ENCODE measurements at regions not wholly inside any gene's neighbourhood (a gene's known extent, or its start where the extent isn't known, plus 50 kb on each side); places are given as distances from the start of the nearest gene placed in this dataset.
"Not testable (repeated sequence)": the region's sequence is repeated elsewhere in the genome, so short reads cannot be mapped to it uniquely, and the experiment has no call there.

- peaks cover 16% of the 10 kb centered on the region for H3K4me1 ChIP-seq (replicated peaks)
- DNase-seq (ENCODE audit: low read depth in 1 of 2, low spot score in 2 of 2); H3K4me3 ChIP-seq: not testable (repeated sequence)
Observed at GRCh38 chr11:12608678-12609077, 65.5 kb upstream of the TEAD1 start.

GRCh38 chr11:12611352-12611751 is 62.9 kb upstream of the TEAD1 start:
- no peak for DNase-seq (ENCODE audit: low read depth in 1 of 2, low spot score in 2 of 2)
- Histone ChIP-seq H3K4me3 (no peak overlapping the region), H3K9me3 (replicated peaks) (no peaks in the 10 kb centered on the region), H3K27ac (no peak overlapping the region), H3K36me3 (no peaks in the 10 kb centered on the region), H3K27me3 (replicated peaks) (no peaks in the 10 kb centered on the region), H3K4me1 (replicated peaks) (peaks cover 7% of the 10 kb centered on the region)

More at GRCh38 chr11:12608678-12609077, 65.5 kb upstream of the TEAD1 start:
- H3K27me3 ChIP-seq (replicated peaks); H3K9me3 ChIP-seq (replicated peaks); H3K27ac ChIP-seq; H3K36me3 ChIP-seq: not testable (repeated sequence)

DNA sequence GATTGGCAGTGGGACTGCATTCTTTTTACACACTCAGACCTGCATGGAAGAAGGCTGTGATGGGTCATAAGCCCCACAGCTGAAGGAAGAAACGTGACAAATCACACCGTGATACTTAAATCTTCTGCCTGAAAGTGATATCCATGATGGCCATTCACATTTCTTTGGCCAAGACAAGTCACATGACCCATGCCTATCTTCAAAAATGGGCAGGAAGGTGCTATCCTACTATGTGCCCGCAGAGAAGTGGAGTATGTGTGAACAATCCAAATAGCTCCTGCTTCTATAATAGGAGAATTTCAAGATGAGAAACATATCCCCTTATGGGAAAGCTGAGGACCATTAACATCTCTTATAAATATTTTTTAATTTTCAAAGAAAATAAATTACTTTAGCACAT is 56.6 kb upstream of the TEAD1 start:
- H3K36me3 ChIP-seq = no peaks in the 10 kb centered on the region
- H3K4me1 ChIP-seq (replicated peaks) = no peaks in the 10 kb centered on the region
- no peaks in the 10 kb centered on the region for H3K9me3 ChIP-seq (replicated peaks)
- H3K27ac ChIP-seq = no peak overlapping the region
- no peak for DNase-seq (ENCODE audit: low read depth in 1 of 2, low spot score in 2 of 2)
- no peaks in the 10 kb centered on the region for H3K27me3 ChIP-seq (replicated peaks)
- H3K4me3 ChIP-seq = no peak overlapping the region

- H3K36me3 ChIP-seq = no peaks in the 10 kb centered on the region
- DNase-seq (ENCODE audit: low read depth in 1 of 2, low spot score in 2 of 2) = no peak
- no peak overlapping the region for H3K27ac ChIP-seq
- no peaks in the 10 kb centered on the region for H3K4me1 ChIP-seq (replicated peaks)
- H3K4me3 ChIP-seq = no peak overlapping the region
- no peaks in the 10 kb centered on the region for H3K27me3 ChIP-seq (replicated peaks)
- H3K9me3 ChIP-seq (replicated peaks) = peaks cover under 1% of the 10 kb centered on the region; the same call in 1 of the 2 replicates
Observed at GRCh38 chr11:12618743-12619540, 55.3 kb upstream of the TEAD1 start.

- H3K27ac ChIP-seq = no peak overlapping the region
- H3K9me3 ChIP-seq (replicated peaks) = peaks cover 3% of the 10 kb centered on the region; the same call in 1 of the 2 replicates
- DNase-seq (ENCODE audit: low read depth in 1 of 2, low spot score in 2 of 2) = no peak
Observed at GRCh38 chr11:12623869-12624268, 50.4 kb upstream of the TEAD1 start.

More at GRCh38 chr11:12623869-12624268, 50.4 kb upstream of the TEAD1 start:
- H3K4me1 ChIP-seq (replicated peaks) = peaks cover 11% of the 10 kb centered on the region
- H3K36me3 ChIP-seq = no peaks in the 10 kb centered on the region
- H3K4me3 ChIP-seq = no peak overlapping the region
- no peaks in the 10 kb centered on the region for H3K27me3 ChIP-seq (replicated peaks)

All from SJSA1 (cell line).